K562 (cell line): ENCODE measurements at regions not wholly inside any gene's neighbourhood (a gene's known extent, or its start where the extent isn't known, plus 50 kb on each side); places are given as distances from the start of the nearest gene placed in this dataset.

Experiments
- ATAC-seq: fragments of 200-7000 bp; cut with Tn5 transposase; 3 replicates; pipeline ENCODE4 v1.9.1; 2020; ENCODE audit warnings: moderate library complexity
- BruUV-seq: library from RNA; stranded (reverse); fragments of 400-500 nt; replicated peaks from 2 replicates; lab custom pipeline; 2021; lab: Mats Ljungman, UMichigan
- CTCF ChIA-PET: fragments of 300-600 bp; formaldehyde crosslinking; extraction: SDS; loops from one replicate; lab custom pipeline; 2021; ENCODE audit warnings: low intra/inter-chr PET ratio; lab: Yijun Ruan, JAX
- POLR2A ChIA-PET: fragments of 300-600, 350-650 bp; sonication (Branson Sonifier 250); formaldehyde crosslinking; extraction: SDS; loops from one replicate; lab custom pipeline; 2021; ENCODE audit warnings: antibody characterized with exemption, inconsistent platforms; lab: Yijun Ruan, JAX
- DNase-seq, 4 experiments: peaks; one replicate each; pipeline versions ENCODE4 v3.0.0 to v3.0.0-alpha.2; 2011 to 2018; ENCODE audit warnings: low spot score in 3 of 4, mixed read lengths in 3 of 4; ENCODE audit errors: extremely low read depth in 1 of 4
- FAIRE-seq: peaks from 2 replicates; lab custom pipeline; 2011; peaks lifted over from hg19 to GRCh38; lab: Jason Lieb, UNC
- H2AFZ ChIP-seq: 2 replicates; pipeline ENCODE4 v1.6.0; 2011; ENCODE audit warnings: low read depth, low read length, control low read depth, inconsistent platforms
- H3K27ac ChIP-seq: fragments of 200-600 bp; 3 replicates; pipeline ENCODE4 v1.8.0; 2011; ENCODE audit warnings: low read depth, mild to moderate bottlenecking, control low read depth, inconsistent platforms, low read length, moderate library complexity, mixed read lengths; ENCODE audit errors: extremely low read depth
- H3K27me3 ChIP-seq, 2 experiments: fragments of 300-600 bp in 1 of 2; 2 replicates in 1 of 2; 3 replicates in 1 of 2; pipeline versions ENCODE4 v1.6.0 to v1.8.0; 2011; ENCODE audit warnings: inconsistent platforms in 2 of 2, low read length in 2 of 2, mild to moderate bottlenecking in 1 of 2, mixed read lengths in 1 of 2, moderate library complexity in 1 of 2; ENCODE audit not compliant: control insufficient read depth in 2 of 2, insufficient read depth in 2 of 2
- H3K36me3 ChIP-seq: fragments of 300-600 bp; 3 replicates; pipeline ENCODE4 v1.8.0; 2011; ENCODE audit warnings: mild to moderate bottlenecking, low read length, inconsistent platforms; ENCODE audit not compliant: control insufficient read depth, insufficient read depth
- H3K4me1 ChIP-seq, 2 experiments: fragments of 200-600 bp in 1 of 2; replicated peaks in 1 of 2; 2 replicates in 1 of 2; 3 replicates in 1 of 2; pipeline versions ENCODE4 v1.5.1 to v1.8.0; 2011; ENCODE audit warnings: inconsistent platforms in 2 of 2, low read length in 2 of 2, mild to moderate bottlenecking in 1 of 2, mixed read lengths in 1 of 2, moderate library complexity in 1 of 2; ENCODE audit not compliant: control insufficient read depth in 2 of 2, insufficient read depth in 2 of 2
- H3K4me2 ChIP-seq: 2 replicates; pipeline ENCODE4 v1.6.1; 2011; ENCODE audit warnings: low read length, control low read depth, inconsistent platforms, mixed read lengths; ENCODE audit not compliant: insufficient read depth
- H3K4me3 ChIP-seq: fragments of 200-600 bp; sonication (generic), shearing (Covaris generic); 2 replicates; pipeline ENCODE4 v1.5.1; 2016; ENCODE audit warnings: control low read depth, inconsistent platforms
- H3K79me2 ChIP-seq: fragments of 200-600 bp; 3 replicates; pipeline ENCODE4 v1.8.0; 2011; ENCODE audit warnings: low read length, inconsistent platforms; ENCODE audit not compliant: control insufficient read depth, insufficient read depth
- H3K9ac ChIP-seq, 2 experiments: 2 replicates each; pipeline versions ENCODE4 v1.6.0 to v1.6.1; 2011; ENCODE audit warnings: low read depth in 2 of 2, low read length in 2 of 2, control low read depth in 1 of 2, inconsistent platforms in 1 of 2, mild to moderate bottlenecking in 1 of 2, mixed read lengths in 1 of 2; ENCODE audit not compliant: insufficient read depth in 1 of 2
- H3K9me1 ChIP-seq: one replicate; pipeline ENCODE4 v1.6.0; 2011; ENCODE audit warnings: inconsistent platforms, mild to moderate bottlenecking, low read length, moderate library complexity; ENCODE audit not compliant: control insufficient read depth, insufficient read depth
- H3K9me3 ChIP-seq: replicated peaks from 2 replicates; pipeline ENCODE4 v1.5.1; 2011; ENCODE audit warnings: low read depth, low read length, inconsistent platforms; ENCODE audit not compliant: control insufficient read depth, insufficient read depth
- H4K20me1 ChIP-seq: replicated peaks from 2 replicates; pipeline ENCODE4 v1.6.1; 2011; ENCODE audit warnings: low read length, inconsistent platforms, mixed read lengths; ENCODE audit not compliant: control insufficient read depth, insufficient read depth
- ERF ChIP-seq: fragments of 450-650 bp; formaldehyde crosslinking; IDR thresholded peaks from 2 replicates; pipeline ENCODE4 v1.4.0; 2020; ENCODE audit warnings: mild to moderate bottlenecking, mixed read lengths
- GTF3C2 ChIP-seq: IDR thresholded peaks from 3 replicates; pipeline ENCODE4 v1.6.1; 2011; ENCODE audit warnings: borderline replicate concordance, mild to moderate bottlenecking, moderate library complexity; ENCODE audit not compliant: insufficient read length; ENCODE audit errors: extremely low read depth
- NELFE ChIP-seq: IDR thresholded peaks from 2 replicates; pipeline ENCODE4 v1.6.1; 2011; ENCODE audit warnings: mild to moderate bottlenecking; ENCODE audit not compliant: insufficient read depth, insufficient read length
- RNF219 ChIP-seq: fragments of 250-450 bp; sonication (Bioruptor Pico); IDR thresholded peaks from 2 replicates; pipeline ENCODE4 v1.5.0; 2022; ENCODE audit warnings: mild to moderate bottlenecking
- SIX5 ChIP-seq, 2 experiments: IDR thresholded peaks; 2 replicates each; pipeline ENCODE4 v1.6.1; 2011; ENCODE audit warnings: low read length in 2 of 2, borderline replicate concordance in 1 of 2, low read depth in 1 of 2, mild to moderate bottlenecking in 1 of 2, moderate library complexity in 1 of 2; ENCODE audit not compliant: insufficient read depth in 1 of 2
- STAT6 ChIP-seq: sonication (generic); formaldehyde crosslinking; IDR thresholded peaks from 2 replicates; pipeline ENCODE4 v1.8.1; 2023; ENCODE audit warnings: mild to moderate bottlenecking, missing genetic modification reagents
- XRCC5 ChIP-seq: fragments of 200-400 bp; formaldehyde crosslinking; IDR thresholded peaks from 2 replicates; pipeline ENCODE4 v1.6.1; 2017; ENCODE audit warnings: low read depth, mild to moderate bottlenecking, low read length
- ZBED1 ChIP-seq: IDR thresholded peaks from 2 replicates; pipeline ENCODE4 v1.6.1; 2014
- ZC3H8 ChIP-seq: fragments of 450-650 bp; IDR thresholded peaks from 2 replicates; pipeline ENCODE4 v1.6.1; 2017
- ZNF217 ChIP-seq: sonication (generic); formaldehyde crosslinking; IDR thresholded peaks from 2 replicates; pipeline ENCODE4 v1.8.0; 2022; ENCODE audit warnings: mild to moderate bottlenecking, missing genetic modification reagents
- ZNF3 ChIP-seq: fragments of 250-450 bp; sonication (Bioruptor Pico); IDR thresholded peaks from 2 replicates; pipeline ENCODE4 v1.5.0; 2021; ENCODE audit warnings: mild to moderate bottlenecking, moderate library complexity
- ZNF431 ChIP-seq: sonication (generic); formaldehyde crosslinking; IDR thresholded peaks from 2 replicates; pipeline ENCODE4 v1.8.0; 2022; ENCODE audit warnings: mild to moderate bottlenecking, missing genetic modification reagents
- ZNF717 ChIP-seq: fragments of 250-450 bp; sonication (Bioruptor Pico); IDR thresholded peaks from 2 replicates; pipeline ENCODE4 v1.5.0; 2021
- in situ Hi-C: fragments of 300-500 bp; cut with MboI; formaldehyde crosslinking; loops from 4 replicates; pipeline ENCODE4 v1.15.0; 2018; ENCODE audit warnings: inconsistent platforms, mixed read lengths
- intact Hi-C: fragments of 100-400 bp; cut with micrococcal nuclease; formaldehyde crosslinking; loops from 2 replicates; pipeline ENCODE4 v1.14.2; 2022

GRCh38 chr5:8828596-8829322, 717.1 kb downstream of the SEMA5A start (continued):
- TF ChIP-seq GTF3C2 (no peak), XRCC5 (no peak), ZC3H8 (no peak), ERF (CRISPR knock-in tag) (no peak), ZBED1 (no peak)

- ATAC-seq (no peak), FAIRE-seq (no peak), DNase-seq (no peak)
- Histone ChIP-seq H3K36me3 (no peaks in the 10 kb centered on the region), H3K9me3 (no peaks in the 10 kb centered on the region; the same call in 1 of the 2 replicates), H3K9me1 (no peaks in the 10 kb centered on the region), H3K9ac (no peak overlapping the region), H3K79me2 (no peaks in the 10 kb centered on the region), H3K27me3 (no peaks in the 10 kb centered on the region), H3K4me1 (no peaks in the 10 kb centered on the region), H2AFZ (no peak overlapping the region), H3K27ac (no peak overlapping the region), H3K4me3 (no peak overlapping the region), H4K20me1 (no peaks in the 10 kb centered on the region), H3K4me2 (no peak overlapping the region)
- BruUV-seq, result no TSS peak
- POLR2A ChIA-PET, result no interaction called here
- in situ Hi-C loops (no loop called here), intact Hi-C loops (no loop called here)
- CTCF ChIA-PET, result no interaction called here
- TF ChIP-seq NELFE (no peak), RNF219 (CRISPR knock-in tag) (no peak), ZNF217 (CRISPR knock-in tag) (no peak), SIX5 (IDR thresholded peaks at IDR 0.05; ENCODE audit: borderline replicate concordance in 1 of 2, insufficient read depth in 1 of 2, low read depth in 1 of 2, low read length in 2 of 2) (no peak), ZNF717 (CRISPR knock-in tag) (no peak), ZNF431 (CRISPR knock-in tag) (no peak), ZNF3 (CRISPR knock-in tag) (no peak), STAT6 (no peak)
These were observed 716.4 kb downstream of the SEMA5A start for GRCh38 chr5:8829323-8830029.
